Stimulated activated CD8-positive, alpha-beta memory T cell treated with anti-CD3 and anti-CD28 coated beads, Interleukin-4, amount 100 ng/mL, for 24 hours (primary cell): ENCODE measurements at regions not wholly inside any gene's neighbourhood (a gene's known extent, or its start where the extent isn't known, plus 50 kb on each side); places are given as distances from the start of the nearest gene placed in this dataset.
"Not testable (repeated sequence)": the region's sequence is repeated elsewhere in the genome, so short reads cannot be mapped to it uniquely, and the experiment has no call there.

ENCODE experiments used
- DNase-seq: peaks from one replicate; pipeline ENCODE4 v3.0.0-alpha.2; 2020; ENCODE audit warnings: low read depth

DNA sequence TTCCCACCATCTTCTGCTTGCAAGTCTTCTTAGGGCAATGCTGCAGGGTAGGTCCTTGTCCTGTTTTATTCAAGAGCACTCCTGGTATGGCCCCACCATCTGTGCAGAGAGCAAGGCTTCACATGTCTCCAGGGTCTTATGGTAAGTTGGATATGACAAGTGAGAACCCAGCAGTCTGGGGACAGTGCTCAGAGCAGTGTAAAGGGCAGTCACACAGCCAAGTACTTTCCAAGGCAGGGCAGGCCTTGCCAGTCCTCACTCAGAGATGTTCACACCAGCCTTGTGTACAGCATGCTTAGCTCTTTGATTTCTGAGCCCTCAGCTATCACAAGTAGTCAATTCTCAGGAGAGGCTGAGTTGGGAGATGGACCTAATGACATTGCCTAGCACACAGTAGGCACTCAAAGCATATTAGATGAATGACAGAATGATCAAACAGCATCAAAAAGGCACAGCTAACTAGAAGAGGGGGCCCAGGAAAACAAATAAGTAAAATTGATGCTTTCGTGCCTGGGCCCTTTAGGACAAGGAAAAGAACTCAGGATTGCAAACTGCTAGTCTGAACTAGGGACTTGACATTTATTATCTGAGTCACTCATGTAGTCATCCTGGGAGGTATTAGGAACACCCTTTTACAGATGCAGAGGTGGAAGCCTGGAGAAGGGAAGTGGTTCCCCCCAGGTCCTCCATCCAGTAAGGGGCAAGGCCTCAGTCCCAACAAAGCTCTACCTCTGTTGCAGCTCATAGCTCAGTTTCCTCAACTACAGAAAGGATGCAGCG lies 86.7 kb upstream of the CTAGE1 start:
- DNase-seq = no peak

DNA sequence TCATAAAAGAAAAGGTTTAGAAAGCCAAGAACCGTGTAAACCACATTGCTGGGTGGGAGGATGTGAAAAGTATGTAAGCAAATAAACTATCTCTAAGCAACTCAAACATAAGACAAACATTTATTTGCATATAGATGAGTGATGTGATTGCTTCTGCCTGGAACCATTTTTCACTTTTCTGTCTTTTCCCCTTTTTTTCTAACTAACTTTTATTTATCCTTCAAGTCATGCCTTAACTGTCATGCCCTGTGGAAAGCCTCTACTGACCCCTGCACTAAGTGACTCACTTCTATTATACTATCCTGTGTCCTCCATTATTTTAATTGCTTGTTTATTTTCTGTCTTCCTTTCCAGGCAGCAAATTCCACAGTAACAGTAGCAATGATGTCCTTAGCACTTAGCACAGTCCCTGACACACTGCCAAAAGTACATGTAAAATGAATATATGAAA lies 87.5 kb upstream of the CTAGE1 start:
- no peak for DNase-seq

DNA sequence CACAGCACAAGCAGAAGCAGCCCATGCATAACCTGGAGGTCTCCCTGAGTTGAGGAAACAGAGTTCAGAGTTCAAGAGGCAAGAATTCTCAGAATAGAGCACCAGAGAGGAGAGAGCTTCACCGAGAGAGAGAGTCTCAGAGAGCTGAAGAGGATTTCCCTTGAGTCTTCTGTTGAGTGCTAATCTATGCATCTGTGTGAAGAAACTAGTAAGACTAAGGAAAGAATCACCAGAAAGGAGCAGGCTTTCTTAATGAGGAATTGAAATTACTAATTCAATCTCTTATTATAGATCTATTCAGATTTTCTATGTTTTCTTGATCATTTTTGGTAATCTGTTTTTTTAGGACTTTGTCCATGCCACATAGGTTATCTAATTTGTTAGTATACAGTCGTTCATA lies 89.3 kb upstream of the CTAGE1 start:
- no peak for DNase-seq

DNA sequence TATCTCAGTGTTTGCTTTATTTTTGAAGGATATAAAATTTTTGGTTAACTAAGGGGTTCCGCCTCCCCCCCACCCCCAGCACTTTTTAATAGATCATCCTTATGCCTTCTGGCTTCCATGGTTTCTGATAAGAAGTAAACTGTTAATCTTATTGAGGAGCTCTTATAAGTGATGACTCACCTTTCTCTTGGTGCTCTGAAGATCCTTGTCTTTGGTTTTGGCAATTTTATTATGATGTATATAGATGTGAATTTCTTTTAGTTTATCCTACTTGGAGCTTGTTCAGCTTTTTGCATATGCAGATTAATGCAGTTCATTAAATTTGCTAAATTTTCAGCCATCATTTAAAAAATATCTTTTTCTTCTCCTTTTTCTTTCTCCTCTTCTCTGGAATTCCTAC lies 91.7 kb upstream of the CTAGE1 start:
- no peak for DNase-seq

DNA sequence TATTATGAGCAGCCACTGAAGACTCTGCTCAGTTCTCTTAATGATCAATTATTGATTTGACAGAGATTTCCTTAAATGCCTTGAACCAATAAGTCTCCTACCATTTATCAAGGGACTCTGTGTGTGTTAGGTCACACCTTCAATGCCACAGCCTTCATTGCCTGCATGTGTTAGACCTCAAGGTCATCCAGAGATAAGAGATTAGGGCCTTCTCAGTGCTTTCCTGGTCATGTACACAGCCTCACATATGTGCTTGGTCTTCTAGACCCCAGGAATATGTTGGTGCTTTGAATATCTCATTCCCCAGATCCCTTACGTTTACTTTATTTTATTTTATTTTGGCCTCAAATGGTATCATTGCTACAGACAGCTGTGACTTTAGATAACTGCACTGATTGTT lies 93.0 kb upstream of the CTAGE1 start:
- DNase-seq = no peak

DNA sequence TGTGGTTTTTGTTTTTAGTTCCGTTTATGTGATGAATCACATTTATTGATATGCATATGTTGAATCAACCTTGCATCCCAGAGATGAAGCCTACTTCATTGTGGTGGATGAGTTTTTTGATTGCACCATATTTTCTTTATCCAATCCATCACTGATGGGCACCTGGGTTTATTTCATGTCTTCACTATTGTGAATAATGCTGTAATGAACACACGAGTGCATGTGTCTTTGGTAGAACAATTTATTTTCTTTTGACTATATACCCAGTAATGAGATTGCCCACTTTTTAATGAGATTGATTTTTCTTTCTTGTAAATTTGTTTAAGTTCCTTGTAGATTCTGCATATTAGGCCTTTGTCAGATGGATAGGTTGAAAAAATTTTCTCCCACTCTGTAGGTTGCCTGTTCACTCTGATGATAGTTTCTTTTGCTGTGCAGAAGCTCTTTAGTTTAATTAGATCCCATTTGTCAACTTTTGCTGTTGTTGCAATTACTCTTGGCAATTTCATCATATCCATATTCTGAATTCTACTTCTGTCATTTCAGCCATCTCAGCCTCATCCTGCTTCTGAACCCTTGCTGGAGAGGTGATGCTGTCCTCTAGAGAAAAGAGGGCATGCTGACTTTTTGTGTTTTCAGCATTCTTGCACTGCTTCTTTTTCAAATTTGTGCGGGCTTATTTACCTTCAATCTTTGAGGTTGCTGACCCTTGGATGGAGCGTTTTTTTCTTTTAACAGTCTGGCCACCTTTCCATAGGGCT lies 96.2 kb upstream of the CTAGE1 start:
- no peak for DNase-seq

DNA sequence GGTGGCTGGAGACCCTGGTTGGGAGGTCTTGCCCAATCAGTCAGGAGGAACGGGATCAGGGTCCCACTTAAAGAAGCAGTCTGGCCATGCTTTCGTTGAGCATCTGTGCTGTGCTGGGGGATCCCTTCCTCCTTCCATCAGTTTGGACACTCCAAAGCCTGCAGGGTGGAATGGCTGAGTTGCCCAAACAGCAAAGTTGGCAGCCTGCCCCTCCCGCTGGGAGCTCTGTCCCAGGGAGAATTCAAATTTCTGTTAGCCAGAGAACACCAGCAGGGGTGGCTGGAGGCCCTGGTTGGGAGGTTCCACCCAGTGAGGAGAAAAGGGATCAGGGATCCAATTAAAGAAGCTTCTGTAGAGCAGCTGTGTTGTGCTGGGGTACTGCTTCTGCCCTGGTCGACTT lies 96.9 kb upstream of the CTAGE1 start:
- DNase-seq = no peak

DNA sequence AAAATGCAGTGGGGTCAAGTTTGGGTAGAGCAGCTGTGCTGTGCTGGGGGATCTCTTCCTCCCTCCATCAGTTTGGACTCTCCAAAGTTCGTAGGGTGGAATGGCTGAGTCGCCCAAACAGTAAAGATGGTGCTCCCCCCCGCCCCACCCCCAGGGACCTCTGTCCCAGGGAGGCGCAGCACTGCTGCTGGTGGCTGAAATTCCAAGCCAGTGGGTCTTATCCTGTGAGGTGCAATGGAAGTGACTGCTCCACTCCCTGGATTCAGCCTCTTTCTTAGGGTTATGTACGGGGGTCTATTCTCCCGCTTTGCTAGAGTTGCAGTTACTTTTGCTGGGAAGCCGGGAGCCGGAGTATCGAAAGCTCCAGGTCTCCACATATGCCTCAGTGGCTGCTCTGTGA lies 97.5 kb upstream of the CTAGE1 start:
- DNase-seq = no peak

DNA sequence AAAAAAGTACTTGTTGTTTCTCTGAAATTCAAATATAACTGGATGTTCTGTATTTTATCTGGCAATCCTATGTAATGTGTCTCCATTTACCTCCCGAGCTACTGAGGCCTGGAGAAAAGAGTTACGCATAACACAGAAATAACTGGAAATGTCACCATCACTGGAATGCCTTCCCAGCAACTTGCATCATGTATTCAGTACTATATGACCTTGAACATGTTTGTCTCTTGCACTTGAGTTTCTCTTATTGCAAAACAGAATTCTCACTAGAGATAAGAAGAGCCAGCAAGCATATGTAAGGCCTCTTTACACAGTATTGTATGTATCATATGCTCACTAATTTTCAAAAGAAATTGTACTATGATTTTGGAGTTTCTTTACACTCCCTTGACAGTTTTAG lies 99.6 kb upstream of the CTAGE1 start:
- no peak for DNase-seq

DNA sequence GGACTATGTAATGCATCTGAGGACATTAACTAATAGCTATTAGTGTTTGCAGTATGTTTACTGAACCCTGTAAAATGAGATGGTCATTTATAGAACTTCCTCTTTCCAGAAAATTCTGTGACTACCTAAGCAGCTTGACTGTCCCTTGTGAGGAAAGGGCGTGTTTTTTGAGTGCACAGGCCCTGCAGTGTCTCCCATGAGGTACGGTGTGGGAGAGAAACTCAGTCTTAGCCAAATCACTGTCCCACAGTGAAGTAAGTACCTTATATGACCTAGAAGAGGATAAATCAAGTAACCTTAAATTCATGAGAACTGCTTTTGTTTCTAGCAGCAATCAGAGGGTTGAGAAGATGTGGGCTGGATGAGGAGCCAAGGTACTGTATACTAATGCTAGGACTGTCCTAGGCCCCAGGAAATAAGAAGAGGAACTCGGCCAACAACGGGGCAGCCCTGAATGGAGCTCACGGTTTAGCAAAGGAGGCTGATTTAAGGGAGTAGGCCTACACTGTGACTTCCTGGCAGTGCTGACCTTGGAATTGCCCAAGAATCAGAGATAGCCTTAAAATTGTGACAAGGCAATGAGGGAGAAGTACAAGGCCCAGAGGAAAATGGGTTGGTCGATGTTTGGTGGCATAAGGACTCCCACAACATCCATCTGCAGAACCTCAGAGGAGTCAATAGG lies 103.5 kb upstream of the CTAGE1 start:
- no peak for DNase-seq

DNA sequence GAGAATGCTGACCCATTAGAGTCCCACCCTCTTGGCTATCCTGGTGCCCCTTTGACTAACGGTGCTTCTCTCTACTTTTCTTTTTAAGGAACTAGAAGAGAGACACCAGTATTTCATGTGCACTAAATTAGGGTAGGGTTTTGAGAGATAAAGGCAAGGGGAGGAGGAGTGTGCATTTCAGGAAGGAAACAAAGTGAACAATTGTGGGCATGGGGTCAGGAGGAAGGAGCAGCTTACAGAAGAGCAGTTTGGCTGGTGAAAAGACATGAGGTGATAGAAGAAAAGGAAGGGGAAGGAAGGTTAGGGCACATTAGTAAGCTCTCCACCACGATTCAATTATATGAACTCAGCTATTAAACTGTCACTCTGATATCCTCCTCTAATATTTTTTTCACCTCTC lies 105.8 kb upstream of the CTAGE1 start:
- no peak for DNase-seq

DNA sequence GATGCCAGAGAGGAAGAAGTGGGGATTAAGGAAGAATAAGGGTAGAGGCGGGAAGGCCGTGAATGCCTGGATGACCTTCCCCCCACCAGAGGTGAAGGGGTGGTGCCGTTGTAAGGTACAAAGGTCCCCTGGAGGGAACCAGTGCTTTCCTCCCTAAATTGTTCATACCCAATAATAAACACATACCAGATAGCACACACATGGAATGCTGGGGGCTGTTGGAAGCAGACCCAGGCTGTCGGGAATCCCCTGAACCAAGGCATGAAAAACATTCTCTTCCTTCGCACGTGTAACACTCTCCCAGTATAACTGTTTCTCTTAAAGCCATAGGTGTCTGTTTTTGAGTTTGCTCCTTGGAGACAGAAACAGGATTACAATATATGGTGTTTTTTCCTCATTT lies 107.1 kb upstream of the CTAGE1 start:
- DNase-seq = no peak

DNA sequence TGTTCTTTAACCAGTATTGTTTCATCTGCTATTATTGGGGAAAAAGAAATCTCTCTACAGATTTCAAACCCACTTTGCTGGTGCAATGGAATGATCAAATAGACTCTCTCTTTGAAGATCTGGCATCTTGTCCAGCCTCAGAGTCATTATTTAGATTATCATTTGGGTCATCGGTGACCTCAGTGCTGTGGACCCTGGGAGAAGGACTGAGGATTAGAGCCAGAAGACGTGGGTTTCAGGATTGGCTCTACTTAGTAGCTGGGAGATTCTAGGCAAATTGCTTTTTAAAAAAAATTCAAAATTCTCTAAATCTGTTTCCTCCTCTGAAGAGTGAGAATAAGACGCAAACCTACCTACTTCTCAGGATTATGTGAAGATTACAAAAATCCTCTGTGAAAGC lies 107.6 kb upstream of the CTAGE1 start:
- no peak for DNase-seq

DNA sequence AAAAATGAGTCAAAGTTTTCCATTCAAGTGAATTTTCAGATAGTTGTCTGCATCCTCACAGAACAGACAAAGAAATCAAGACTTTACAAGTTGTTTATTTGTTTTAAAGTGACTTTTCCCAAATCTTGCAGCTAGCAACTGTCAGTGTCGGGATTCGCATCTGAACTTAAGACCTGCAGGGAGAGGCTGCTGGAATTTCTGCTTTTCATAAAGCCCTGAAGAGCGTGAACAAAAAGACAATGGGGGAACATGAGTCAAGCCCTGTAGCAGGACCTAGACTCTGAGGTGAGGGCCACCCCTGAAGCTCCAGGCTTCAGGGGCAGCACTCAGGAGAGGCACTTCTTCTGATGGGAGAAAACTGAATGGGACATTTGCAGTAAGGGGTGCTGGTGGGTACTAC lies 108.2 kb upstream of the CTAGE1 start:
- no peak for DNase-seq

DNA sequence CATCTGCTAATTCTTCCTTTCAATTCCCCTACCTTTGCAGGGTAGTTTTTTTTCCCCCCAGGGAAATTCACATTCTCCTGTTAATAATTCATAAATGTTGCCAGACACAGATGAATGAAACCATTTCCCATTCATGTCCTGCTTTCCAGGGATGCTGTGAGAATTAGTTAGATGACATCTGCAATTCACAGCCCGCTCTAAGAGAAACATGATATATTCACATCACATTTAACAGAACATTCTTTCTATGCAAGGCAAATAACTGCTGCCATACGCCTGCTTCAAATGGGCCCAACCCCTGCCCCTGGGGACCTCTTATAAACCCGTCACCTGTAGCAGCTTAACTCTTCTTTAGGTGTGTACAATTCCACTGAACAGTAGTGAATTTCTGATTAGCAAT lies 110.6 kb upstream of the CTAGE1 start:
- no peak for DNase-seq

DNA sequence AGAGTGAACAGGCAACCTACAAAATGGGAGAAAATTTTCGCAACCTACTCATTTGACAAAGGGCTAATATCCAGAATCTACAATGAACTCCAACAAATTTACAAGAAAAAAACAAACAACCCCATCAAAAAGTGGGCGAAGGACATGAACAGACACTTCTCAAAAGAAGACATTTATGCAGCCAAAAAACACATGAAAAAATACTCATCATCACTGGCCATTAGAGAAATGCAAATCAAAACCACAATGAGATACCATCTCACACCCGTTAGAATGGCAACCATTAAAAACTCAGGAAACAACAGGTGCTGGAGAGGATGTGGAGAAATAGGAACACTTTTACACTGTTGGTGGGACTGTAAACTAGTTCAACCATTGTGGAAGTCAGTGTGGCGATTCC lies 117.0 kb upstream of the CTAGE1 start:
- DNase-seq = not testable (repeated sequence)

DNA sequence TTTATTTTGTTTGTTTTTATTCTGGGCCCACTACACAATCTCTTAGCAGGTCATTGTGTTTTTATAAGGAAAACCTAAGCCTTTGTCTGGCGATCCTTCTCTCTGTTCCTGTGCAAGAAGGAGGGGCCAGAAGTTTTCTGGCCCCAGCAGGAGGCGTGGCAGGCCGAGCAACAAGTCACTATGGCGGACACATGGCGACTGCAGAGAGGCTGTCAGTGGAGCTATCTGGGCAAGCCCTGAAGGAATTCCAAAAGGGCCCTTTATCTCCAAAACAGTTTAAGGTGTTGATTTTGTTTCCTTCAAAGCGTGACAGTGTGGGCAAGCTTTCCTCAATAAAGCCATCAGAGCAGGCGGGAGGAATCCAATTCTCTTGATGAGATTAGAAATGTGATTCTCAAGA lies 118.8 kb upstream of the CTAGE1 start:
- no peak for DNase-seq

DNA sequence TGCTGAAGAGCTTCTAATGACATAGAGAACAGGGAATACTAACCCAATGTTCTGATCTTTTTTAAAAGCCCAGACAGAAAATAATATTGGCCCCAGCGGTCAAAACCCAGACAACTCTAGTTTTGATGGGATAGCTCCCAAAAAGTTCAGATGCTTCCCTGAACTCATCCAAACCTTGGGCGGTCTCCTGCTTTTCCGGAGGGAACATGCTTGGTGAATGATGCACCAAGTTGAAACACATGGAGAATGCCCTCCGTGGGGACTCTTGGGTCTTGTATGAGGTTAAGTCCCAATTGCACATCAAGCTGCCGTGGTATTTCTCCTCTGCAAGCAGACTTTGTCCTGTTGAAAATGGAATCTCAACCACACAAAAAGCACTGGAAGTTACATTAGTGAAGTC lies 120.7 kb upstream of the CTAGE1 start:
- DNase-seq = no peak

DNA sequence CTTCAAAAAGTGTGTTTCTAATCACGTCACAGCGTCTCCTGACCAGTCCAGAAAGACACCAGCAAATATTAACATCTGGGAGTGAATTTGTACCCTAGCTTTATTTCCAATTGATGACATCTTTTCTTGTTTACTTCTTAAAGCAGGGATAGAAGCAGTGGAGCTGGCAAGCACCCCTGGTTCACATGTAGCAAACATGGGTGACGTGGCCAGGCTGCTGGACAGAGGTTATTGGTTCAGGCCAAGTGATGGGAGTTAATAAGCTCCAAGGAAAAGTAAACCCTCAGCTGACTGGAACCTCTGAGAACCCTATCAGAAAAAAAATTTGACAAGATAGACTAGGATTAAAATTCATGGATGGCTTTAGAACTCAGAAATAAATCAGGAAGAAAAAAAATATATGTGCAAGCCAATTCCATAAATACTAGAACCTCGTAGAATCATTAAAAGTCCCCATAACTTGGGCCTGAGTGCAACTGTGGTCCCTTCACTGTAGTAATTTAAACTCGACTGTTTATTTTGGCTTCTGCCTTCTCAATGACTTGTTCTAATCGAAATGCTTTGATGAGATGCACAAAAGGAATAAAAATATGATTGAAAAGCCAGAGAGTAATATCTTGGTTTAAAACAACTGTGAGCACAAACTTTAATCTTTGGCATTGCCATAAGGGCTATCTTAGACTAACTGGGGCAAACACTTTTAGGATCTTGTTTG lies 121.5 kb upstream of the CTAGE1 start:
- no peak for DNase-seq

DNA sequence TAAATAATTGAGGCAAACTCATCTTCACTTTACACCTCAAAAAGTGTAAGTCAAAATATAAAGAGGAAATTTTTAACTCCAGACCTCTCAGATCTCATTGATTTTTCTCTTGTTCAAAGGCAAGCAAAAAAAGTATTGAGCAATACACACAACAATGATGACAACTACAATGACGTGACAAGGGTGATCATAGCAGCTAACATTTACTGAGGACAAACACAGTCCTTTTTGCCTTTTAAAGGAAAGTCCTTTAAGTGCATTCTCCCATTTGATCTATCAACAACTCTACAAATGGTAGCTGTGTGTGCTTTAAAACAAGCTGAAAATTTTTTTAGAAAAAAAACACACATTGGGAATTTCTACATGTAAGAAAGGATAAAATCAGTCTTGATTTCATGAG lies 123.5 kb upstream of the CTAGE1 start:
- no peak for DNase-seq

DNA sequence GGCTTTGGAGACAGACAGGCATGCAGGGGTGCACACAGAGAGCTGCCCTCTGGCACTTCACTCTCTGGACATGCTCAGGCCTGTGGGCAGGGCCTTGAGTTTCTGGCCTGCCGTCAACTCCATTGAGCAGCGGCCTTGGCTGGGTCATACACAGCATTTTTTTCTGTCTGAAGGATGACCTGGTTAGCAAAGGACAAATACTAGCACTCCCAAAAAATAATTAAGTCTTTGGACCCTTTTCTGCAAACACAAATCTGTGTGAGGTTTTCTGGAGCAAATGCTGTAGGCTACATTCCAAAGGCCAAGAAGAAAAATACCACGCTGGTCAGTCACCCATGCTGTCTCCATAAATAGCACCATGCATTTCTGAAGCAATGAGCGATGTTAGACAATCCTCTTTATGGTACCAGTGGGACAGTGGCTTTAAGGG lies 124.7 kb upstream of the CTAGE1 start:
- DNase-seq = no peak

DNA sequence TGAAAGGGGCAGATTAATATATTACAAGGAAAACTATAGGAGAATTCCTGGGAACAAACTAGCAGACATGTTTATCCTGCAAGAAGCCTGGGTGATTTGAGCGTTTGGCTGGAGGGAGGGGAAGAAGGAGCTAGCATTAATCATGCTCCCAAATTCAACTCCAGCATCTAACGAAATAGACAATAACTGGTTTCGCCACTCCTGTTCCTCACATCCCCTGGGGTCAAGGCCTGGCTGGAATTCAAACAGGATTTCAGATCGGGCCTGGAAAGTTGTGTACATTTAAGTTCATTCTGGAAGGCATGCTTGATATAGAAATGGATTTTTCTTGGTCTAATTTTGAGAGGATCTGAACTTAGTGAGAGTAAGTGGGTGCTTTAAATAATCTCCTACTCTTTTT lies 126.1 kb upstream of the CTAGE1 start:
- DNase-seq = no peak
